Osteocyte (in vitro differentiated cells): ENCODE measurements at regions not wholly inside any gene's neighbourhood (a gene's known extent, or its start where the extent isn't known, plus 50 kb on each side); places are given as distances from the start of the nearest gene placed in this dataset.

Source experiments
- DNase-seq: peaks from one replicate; pipeline ENCODE4 v3.0.0; 2021; ENCODE audit warnings: mixed read lengths; ENCODE audit not compliant: unreplicated experiment; ENCODE audit errors: extremely low spot score
- H3K27ac Mint-ChIP-seq: one replicate; pipeline ENCODE4 v1.8.0; 2021; ENCODE audit warnings: mild to moderate bottlenecking, mixed read lengths; ENCODE audit not compliant: unreplicated experiment
- H3K27me3 Mint-ChIP-seq: one replicate; pipeline ENCODE4 v1.8.0; 2021; ENCODE audit warnings: mixed read lengths; ENCODE audit not compliant: unreplicated experiment
- H3K36me3 Mint-ChIP-seq: one replicate; pipeline ENCODE4 v1.8.0; 2021; ENCODE audit warnings: mixed read lengths; ENCODE audit not compliant: unreplicated experiment
- H3K4me1 Mint-ChIP-seq: one replicate; pipeline ENCODE4 v1.8.0; 2021; ENCODE audit warnings: mixed read lengths; ENCODE audit not compliant: unreplicated experiment
- H3K4me3 Mint-ChIP-seq: one replicate; pipeline ENCODE4 v1.8.0; 2021; ENCODE audit warnings: mild to moderate bottlenecking, moderate library complexity, mixed read lengths; ENCODE audit not compliant: unreplicated experiment
- H3K9me3 Mint-ChIP-seq: one replicate; pipeline ENCODE4 v1.8.0; 2021; ENCODE audit warnings: mixed read lengths; ENCODE audit not compliant: unreplicated experiment
- CTCF ChIP-seq: fragments of 200-600 bp; sonication (generic); IDR thresholded peaks from 2 replicates; pipeline ENCODE4 v1.5.0; 2021; ENCODE audit warnings: antibody characterized with exemption, mild to moderate bottlenecking, moderate library complexity

GRCh38 chr3:95752199-95752598 lies 1062.2 kb upstream of the EPHA6 start:
- Mint-ChIP-seq H3K4me1 (no peaks in the 10 kb centered on the region), H3K4me3 (no peak overlapping the region), H3K27ac (no peak overlapping the region), H3K9me3 (no peaks in the 10 kb centered on the region), H3K27me3 (peaks cover 5% of the 10 kb centered on the region), H3K36me3 (no peaks in the 10 kb centered on the region)
- TF ChIP-seq CTCF: no peak
- DNase-seq: no peak

DNA sequence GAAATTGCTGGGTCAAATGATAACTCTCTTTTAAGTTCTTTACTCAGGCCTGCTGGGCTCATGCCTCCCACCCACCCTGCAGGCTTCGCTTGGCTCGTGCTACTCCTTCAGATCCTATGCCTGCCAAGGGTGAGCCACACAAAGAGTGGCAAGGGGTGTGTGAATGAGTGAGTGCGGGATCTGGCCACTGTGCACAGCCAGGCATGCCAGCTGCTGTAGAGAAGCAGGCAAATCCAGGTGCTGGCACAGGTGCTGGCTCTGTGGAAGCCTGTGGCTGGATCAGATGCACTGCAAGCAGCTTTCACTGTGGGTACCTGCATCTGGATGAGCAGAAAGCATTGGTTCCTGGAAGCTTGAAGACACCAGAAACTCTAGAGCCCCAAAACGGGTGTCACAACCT lies 1055.7 kb upstream of the EPHA6 start:
- Mint-ChIP-seq H3K36me3 (no peaks in the 10 kb centered on the region), H3K4me3 (no peak overlapping the region), H3K4me1 (no peaks in the 10 kb centered on the region), H3K27ac (no peak overlapping the region), H3K9me3 (no peaks in the 10 kb centered on the region), H3K27me3 (no peaks in the 10 kb centered on the region)
- DNase-seq: no peak
- no peak for TF ChIP-seq CTCF

- no peaks in the 10 kb centered on the region for H3K4me1 Mint-ChIP-seq
- no peak for DNase-seq
- no peaks in the 10 kb centered on the region for H3K9me3 Mint-ChIP-seq
- no peak overlapping the region for H3K27ac Mint-ChIP-seq
- no peak for TF ChIP-seq CTCF
- H3K36me3 Mint-ChIP-seq: no peaks in the 10 kb centered on the region
- no peak overlapping the region for H3K4me3 Mint-ChIP-seq
- H3K27me3 Mint-ChIP-seq: no peaks in the 10 kb centered on the region
These were observed 1054.6 kb upstream of the EPHA6 start for GRCh38 chr3:95759614-95760301.

DNA sequence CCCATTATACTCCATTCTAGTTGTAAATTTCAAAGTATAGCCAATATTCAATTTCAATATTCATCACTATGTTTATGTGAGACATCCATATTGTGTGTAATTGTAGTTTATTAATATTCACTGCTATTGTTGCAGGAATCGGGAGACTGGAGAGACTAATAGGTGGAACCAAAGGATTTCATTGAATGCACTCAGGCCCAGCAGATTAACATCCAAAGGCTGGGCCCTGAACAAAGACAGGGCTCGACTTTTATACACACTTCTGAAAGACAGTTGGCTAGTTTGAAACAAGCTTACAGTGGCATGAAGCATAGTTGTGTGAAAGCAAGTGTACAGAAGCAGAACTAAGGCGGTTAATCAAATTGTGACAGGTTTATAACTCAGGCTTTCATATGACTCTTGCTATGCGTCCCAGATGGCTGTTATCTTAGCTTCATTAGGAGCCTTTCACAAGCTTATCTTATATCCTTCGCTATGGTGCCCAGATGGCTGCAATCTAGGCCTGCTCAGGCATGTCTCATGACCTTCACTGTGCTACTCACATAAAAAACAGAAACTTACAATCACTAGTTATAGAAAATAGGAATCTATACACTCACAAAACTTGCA lies 1038.8 kb upstream of the EPHA6 start:
- DNase-seq: no peak

More for the DNA sequence above, 1038.8 kb upstream of the EPHA6 start:
- peaks cover 33% of the 10 kb centered on the region for H3K9me3 Mint-ChIP-seq
- TF ChIP-seq CTCF: no peak
- no peaks in the 10 kb centered on the region for H3K4me1 Mint-ChIP-seq
- H3K27ac Mint-ChIP-seq: no peak overlapping the region
- H3K36me3 Mint-ChIP-seq: no peaks in the 10 kb centered on the region
- no peak overlapping the region for H3K4me3 Mint-ChIP-seq
- no peaks in the 10 kb centered on the region for H3K27me3 Mint-ChIP-seq
